DMS153 treated with DMSO at 0.1 percent for 48 hours (cell line): ENCODE measurements at regions not wholly inside any gene's neighbourhood (a gene's known extent, or its start where the extent isn't known, plus 50 kb on each side); places are given as distances from the start of the nearest gene placed in this dataset.

ENCODE experiments used
- DNase-seq: peaks from one replicate; lab custom pipeline; 2025; ENCODE audit not compliant: unreplicated experiment; lab: John Stamatoyannopoulos, UW

GRCh38 chr3:148331081-148331846, 366.4 kb upstream of the AGTR1 start:
- DNase-seq = no peak

GRCh38 chr3:148332509-148332908, 365.2 kb upstream of the AGTR1 start:
- no peak for DNase-seq

- peak; percentile 12 for DNase-seq
Measured at GRCh38 chr3:148333091-148333490, 364.6 kb upstream of the AGTR1 start.

- DNase-seq = no peak
Measured at GRCh38 chr3:148335612-148336011, 362.1 kb upstream of the AGTR1 start.

DNA sequence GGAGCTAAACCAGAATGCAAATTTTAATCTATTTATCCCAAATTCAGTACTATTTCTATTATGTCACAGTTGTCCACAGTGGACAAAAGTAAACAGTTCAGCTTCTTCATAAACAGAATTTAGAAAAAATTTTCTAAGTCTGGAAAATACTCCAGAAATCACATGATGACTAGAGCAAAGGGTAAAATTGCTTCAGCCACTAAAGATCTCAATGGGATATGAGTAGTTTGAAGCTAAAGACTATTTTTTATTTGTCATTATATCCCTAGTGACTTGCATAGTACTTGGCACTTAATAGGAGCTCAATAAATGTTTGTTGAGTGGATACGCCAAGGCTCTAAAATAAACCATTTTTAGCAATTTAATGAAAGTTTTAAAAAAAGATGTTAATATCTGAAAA, 354.3 kb upstream of the AGTR1 start:
- no peak for DNase-seq

- DNase-seq = no peak
Measured at GRCh38 chr3:148344521-148344920, 353.2 kb upstream of the AGTR1 start.

DNA sequence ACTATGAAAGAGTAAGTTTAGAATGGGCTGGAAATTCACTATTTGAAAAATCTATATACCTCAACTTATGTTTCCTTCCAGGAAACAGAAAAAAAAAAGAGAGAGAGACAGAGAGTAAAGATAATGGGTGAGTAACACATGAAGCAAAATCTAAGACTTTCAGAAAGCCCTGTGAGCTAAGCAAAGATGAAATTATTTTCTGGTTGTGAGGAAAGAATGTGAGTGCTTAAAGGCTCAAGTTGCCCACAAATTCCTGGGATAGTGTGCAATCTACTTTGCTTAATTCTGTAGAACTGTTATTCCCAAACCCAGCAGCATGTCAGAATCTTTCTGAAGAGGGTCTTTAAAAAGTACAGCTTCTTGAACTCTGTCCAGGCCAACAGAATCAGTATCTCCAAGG, 337.7 kb upstream of the AGTR1 start:
- no peak for DNase-seq

GRCh38 chr3:148366743-148367410, 330.8 kb upstream of the AGTR1 start:
- DNase-seq = peak; percentile 16

- DNase-seq = no peak
Measured at GRCh38 chr3:148367756-148368155, 329.9 kb upstream of the AGTR1 start.

GRCh38 chr3:148369381-148369780, 328.3 kb upstream of the AGTR1 start:
- DNase-seq = no peak

DNA sequence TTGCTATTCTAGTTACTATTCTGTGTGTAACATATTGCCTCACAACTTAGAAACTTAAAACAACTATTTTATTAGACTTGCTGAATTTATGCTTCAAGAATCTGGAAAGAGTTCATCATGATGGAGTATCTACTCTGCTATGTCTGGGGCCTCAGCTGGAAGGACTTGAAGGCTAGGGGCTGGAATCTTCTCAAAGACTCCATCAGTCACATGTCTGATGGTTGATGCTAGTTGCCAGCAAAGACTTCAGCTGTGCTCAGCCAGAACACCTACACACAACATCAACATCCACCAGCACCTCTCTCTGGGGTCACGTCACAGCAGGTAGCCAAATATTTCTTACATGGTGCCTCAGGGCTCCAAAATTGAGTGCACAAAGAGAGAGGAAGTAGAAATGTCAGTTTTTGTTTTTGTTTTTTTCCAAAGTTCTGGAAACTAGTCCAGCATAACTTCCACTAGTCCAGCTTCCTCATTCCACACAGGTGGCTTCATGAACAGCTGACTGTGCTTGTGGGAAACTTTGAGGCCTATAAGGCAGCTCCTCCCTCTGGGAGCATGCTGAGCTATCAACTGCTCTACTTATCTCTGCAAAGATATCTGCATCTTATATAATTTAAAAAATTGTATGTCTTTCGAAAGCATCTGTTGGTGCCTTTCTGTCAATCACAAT, 325.4 kb upstream of the AGTR1 start:
- no peak for DNase-seq

GRCh38 chr3:148373961-148374360, 323.7 kb upstream of the AGTR1 start:
- no peak for DNase-seq

GRCh38 chr3:148379763-148380382, 317.8 kb upstream of the AGTR1 start:
- DNase-seq = peak; percentile 28

- DNase-seq = no peak
Measured at GRCh38 chr3:148381051-148381450, 316.7 kb upstream of the AGTR1 start.

DNA sequence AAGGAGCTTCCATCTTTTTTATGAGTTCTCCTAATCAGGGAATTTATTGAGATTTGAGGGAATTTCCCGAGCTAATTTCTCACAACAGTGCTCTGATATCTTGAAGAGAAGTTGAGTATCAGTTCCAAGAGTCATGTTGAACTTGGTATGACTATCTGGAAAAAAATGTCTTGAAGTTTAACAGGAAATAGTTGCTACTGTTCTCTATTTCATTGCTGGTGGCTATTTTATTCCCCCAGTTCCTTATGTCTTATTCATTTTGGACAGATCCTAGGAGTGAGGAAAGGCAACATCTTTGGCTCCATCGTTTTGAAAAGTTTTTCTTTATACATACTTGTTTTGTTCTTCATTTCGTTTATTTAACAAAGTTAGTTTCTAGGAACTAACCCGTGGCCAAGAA, 307.8 kb upstream of the AGTR1 start:
- DNase-seq = no peak

DNA sequence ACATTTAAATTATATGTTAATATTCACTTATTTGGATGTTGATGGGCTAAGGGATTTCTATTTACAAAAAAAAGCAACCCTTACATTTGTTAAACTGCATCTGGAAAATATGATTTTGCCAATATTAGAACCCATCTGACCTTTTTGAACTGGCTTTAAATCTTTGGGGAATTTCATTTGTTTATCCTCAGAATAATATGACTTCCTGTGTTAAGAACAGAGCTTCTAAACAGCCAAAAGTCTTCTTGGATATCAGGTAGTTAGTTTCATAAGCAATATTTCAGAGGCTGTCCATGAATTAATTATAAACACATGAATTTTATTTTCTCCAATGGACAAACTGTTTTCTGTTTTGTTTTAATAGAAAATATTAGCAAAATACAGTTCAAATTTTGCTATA, 301.9 kb upstream of the AGTR1 start:
- no peak for DNase-seq

DNA sequence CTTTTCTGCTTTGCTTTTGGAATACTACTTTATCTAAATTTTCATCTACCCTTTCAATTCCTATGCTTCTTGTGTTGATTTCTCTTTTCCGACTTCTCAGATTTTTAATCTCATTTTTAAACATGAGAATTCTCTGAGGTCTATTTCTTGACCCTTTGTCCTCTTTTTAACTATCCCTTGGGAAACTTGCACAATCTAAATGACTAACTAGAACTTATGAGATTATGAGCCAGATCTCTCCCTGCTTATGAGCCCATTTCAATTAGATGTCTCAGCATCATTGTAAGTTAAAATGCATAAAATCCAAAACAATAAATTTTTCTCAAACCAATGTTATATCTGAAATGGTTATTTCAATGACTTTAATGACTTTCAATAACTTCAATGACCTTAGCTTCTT, 296.9 kb upstream of the AGTR1 start:
- DNase-seq = no peak

GRCh38 chr3:148408667-148409066, 289.0 kb upstream of the AGTR1 start:
- no peak for DNase-seq

- DNase-seq = no peak
Measured at GRCh38 chr3:148420242-148420641, 277.5 kb upstream of the AGTR1 start.

DNA sequence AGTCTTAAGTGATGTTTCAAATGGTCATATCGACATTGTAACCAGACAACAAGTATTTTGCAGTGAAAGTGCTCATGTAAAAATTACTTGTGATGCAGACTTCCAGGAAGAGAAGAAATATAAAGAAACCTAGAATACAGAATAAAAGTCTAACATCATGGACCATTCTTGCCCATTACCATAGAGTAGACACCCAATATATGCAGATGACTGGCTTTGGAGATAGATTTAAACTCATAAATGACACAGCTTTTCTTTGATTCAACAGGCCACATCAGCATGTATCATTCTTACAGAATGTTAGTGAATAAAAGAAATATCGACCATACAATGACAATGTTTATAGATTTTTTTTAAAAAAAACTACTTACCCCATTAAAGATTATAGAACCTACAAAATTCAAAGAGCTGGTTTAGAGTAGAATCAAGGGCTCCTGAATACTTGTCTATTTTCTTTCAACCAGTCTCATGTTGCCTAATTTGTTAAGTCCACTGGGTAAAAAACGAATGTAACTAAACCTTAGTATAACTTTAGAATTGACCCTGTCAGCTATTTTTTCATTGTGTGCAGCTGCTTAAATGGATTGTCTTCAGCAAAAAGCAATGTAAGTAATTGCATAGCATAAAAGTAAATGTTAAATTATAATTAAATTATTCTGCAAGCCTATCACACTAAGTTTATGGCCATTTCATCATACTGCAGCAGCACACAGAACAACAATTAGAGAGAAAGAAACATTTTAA, 268.7 kb upstream of the AGTR1 start:
- no peak for DNase-seq

GRCh38 chr3:148433665-148434064, 264.0 kb upstream of the AGTR1 start:
- no peak for DNase-seq
